ENCODE measurements at regions not wholly inside any gene's neighbourhood (a gene's known extent, or its start where the extent isn't known, plus 50 kb on each side); places are given as distances from the start of the nearest gene placed in this dataset.

- TF ChIP-seq CTCF (IDR thresholded peaks at IDR 0.05; ENCODE audit: unreplicated experiment in 3 of 3) = no peak
- Mint-ChIP-seq H3K27me3 (ENCODE audit: low read depth) (no peaks in the 10 kb centered on the region), H3K4me3 (no peak overlapping the region), H3K36me3 (ENCODE audit: low read depth) (no peaks in the 10 kb centered on the region), H3K9me3 (no peaks in the 10 kb centered on the region), H3K27ac (no peak overlapping the region), H3K4me1 (peaks cover 8% of the 10 kb centered on the region)
These were observed 90.7 kb upstream of the JADE1 start for GRCh38 chr4:128718768-128719167.

- Mint-ChIP-seq H3K36me3 (ENCODE audit: low read depth) (no peaks in the 10 kb centered on the region), H3K4me1 (no peaks in the 10 kb centered on the region), H3K4me3 (no peak overlapping the region), H3K9me3 (no peaks in the 10 kb centered on the region), H3K27ac (no peak overlapping the region), H3K27me3 (ENCODE audit: low read depth) (no peaks in the 10 kb centered on the region)
- no peak for TF ChIP-seq CTCF (IDR thresholded peaks at IDR 0.05; ENCODE audit: unreplicated experiment in 3 of 3)
These were observed 93.2 kb upstream of the JADE1 start for GRCh38 chr4:128716338-128716737.

GRCh38 chr4:128715616-128716015 lies 93.9 kb upstream of the JADE1 start:
- Mint-ChIP-seq H3K27ac (no peak overlapping the region), H3K36me3 (ENCODE audit: low read depth) (no peaks in the 10 kb centered on the region)
- no peak for TF ChIP-seq CTCF (IDR thresholded peaks at IDR 0.05; ENCODE audit: unreplicated experiment in 3 of 3)

GRCh38 chr4:128711361-128711760 lies 98.1 kb upstream of the JADE1 start:
- no peak overlapping the region for H3K4me3 Mint-ChIP-seq
- no peaks in the 10 kb centered on the region for H3K36me3 Mint-ChIP-seq (ENCODE audit: low read depth)
- H3K9me3 Mint-ChIP-seq = no peaks in the 10 kb centered on the region
- no peaks in the 10 kb centered on the region for H3K27me3 Mint-ChIP-seq (ENCODE audit: low read depth)
- peaks cover 3% of the 10 kb centered on the region for H3K4me1 Mint-ChIP-seq
- no peak overlapping the region for H3K27ac Mint-ChIP-seq
- no peak for TF ChIP-seq CTCF (IDR thresholded peaks at IDR 0.05; ENCODE audit: unreplicated experiment in 3 of 3)

More at GRCh38 chr4:128715616-128716015, 93.9 kb upstream of the JADE1 start:
- Mint-ChIP-seq H3K4me3 (no peak overlapping the region), H3K9me3 (no peaks in the 10 kb centered on the region), H3K27me3 (ENCODE audit: low read depth) (no peaks in the 10 kb centered on the region), H3K4me1 (no peaks in the 10 kb centered on the region)

GRCh38 chr4:128709268-128709667 lies 100.2 kb upstream of the JADE1 start:
- no peak for TF ChIP-seq CTCF (IDR thresholded peaks at IDR 0.05; ENCODE audit: unreplicated experiment in 3 of 3)
- no peaks in the 10 kb centered on the region for H3K36me3 Mint-ChIP-seq (ENCODE audit: low read depth)
- no peak overlapping the region for H3K4me3 Mint-ChIP-seq
- peaks cover 2% of the 10 kb centered on the region for H3K9me3 Mint-ChIP-seq
- peaks cover 3% of the 10 kb centered on the region for H3K4me1 Mint-ChIP-seq
- no peak overlapping the region for H3K27ac Mint-ChIP-seq
- H3K27me3 Mint-ChIP-seq (ENCODE audit: low read depth) = no peaks in the 10 kb centered on the region

- Mint-ChIP-seq H3K9me3 (peaks cover 7% of the 10 kb centered on the region), H3K36me3 (ENCODE audit: low read depth) (no peaks in the 10 kb centered on the region), H3K27ac (peak overlapping the region in 2 of 3 experiments; percentile 7 to 34), H3K4me3 (no peak overlapping the region), H3K4me1 (peaks cover 3% of the 10 kb centered on the region), H3K27me3 (ENCODE audit: low read depth) (no peaks in the 10 kb centered on the region)
- TF ChIP-seq CTCF (IDR thresholded peaks at IDR 0.05; ENCODE audit: unreplicated experiment in 3 of 3) = no peak
These were observed 101.6 kb upstream of the JADE1 start for GRCh38 chr4:128707864-128708263.
